Type B pancreatic cell (in vitro differentiated cells): ENCODE measurements at regions not wholly inside any gene's neighbourhood (a gene's known extent, or its start where the extent isn't known, plus 50 kb on each side); places are given as distances from the start of the nearest gene placed in this dataset.
"Not testable (repeated sequence)": the region's sequence is repeated elsewhere in the genome, so short reads cannot be mapped to it uniquely, and the experiment has no call there.

ENCODE experiments used
- DNase-seq: peaks from one replicate; pipeline ENCODE4 v3.0.0; 2021; ENCODE audit warnings: mixed read lengths; ENCODE audit not compliant: unreplicated experiment; ENCODE audit errors: extremely low spot score
- H3K27ac Mint-ChIP-seq: 2 replicates; pipeline ENCODE4 v1.8.0; 2021; ENCODE audit warnings: mild to moderate bottlenecking, mixed read lengths
- H3K27me3 Mint-ChIP-seq: 2 replicates; pipeline ENCODE4 v1.8.0; 2021; ENCODE audit warnings: mixed read lengths
- H3K36me3 Mint-ChIP-seq: 2 replicates; pipeline ENCODE4 v1.8.0; 2021; ENCODE audit warnings: mixed read lengths
- H3K4me1 Mint-ChIP-seq: one replicate; pipeline ENCODE4 v1.8.0; 2021; ENCODE audit warnings: mixed read lengths; ENCODE audit not compliant: unreplicated experiment
- H3K4me3 Mint-ChIP-seq: 2 replicates; pipeline ENCODE4 v1.8.0; 2021; ENCODE audit warnings: mild to moderate bottlenecking, mixed read lengths
- H3K9me3 Mint-ChIP-seq: 2 replicates; pipeline ENCODE4 v1.8.0; 2021; ENCODE audit warnings: mixed read lengths
- CTCF ChIP-seq: fragments of 200-600 bp; sonication (generic); conservative IDR thresholded peaks from 2 replicates; pipeline ENCODE4 v1.5.0; 2021; ENCODE audit warnings: antibody characterized with exemption, mild to moderate bottlenecking

- Mint-ChIP-seq H3K36me3 (no peaks in the 10 kb centered on the region), H3K4me1 (no peaks in the 10 kb centered on the region), H3K4me3 (no peak overlapping the region), H3K27me3 (peaks cover 3% of the 10 kb centered on the region), H3K9me3 (no peaks in the 10 kb centered on the region), H3K27ac (no peak overlapping the region)
- no peak for TF ChIP-seq CTCF
- DNase-seq = no peak
Measured at GRCh38 chr7:91749418-91749817, 131.1 kb downstream of the MTERF1 start.

GRCh38 chr7:91750091-91750490 lies 130.4 kb downstream of the MTERF1 start:
- TF ChIP-seq CTCF = no peak
- no peak overlapping the region for H3K27ac Mint-ChIP-seq
- no peak overlapping the region for H3K4me3 Mint-ChIP-seq
- H3K9me3 Mint-ChIP-seq = no peaks in the 10 kb centered on the region
- no peaks in the 10 kb centered on the region for H3K4me1 Mint-ChIP-seq
- H3K27me3 Mint-ChIP-seq = peaks cover 3% of the 10 kb centered on the region
- H3K36me3 Mint-ChIP-seq = no peaks in the 10 kb centered on the region
- no peak for DNase-seq

- no peak for DNase-seq
- H3K27ac Mint-ChIP-seq = no peak overlapping the region
- H3K4me3 Mint-ChIP-seq = no peak overlapping the region
- no peaks in the 10 kb centered on the region for H3K9me3 Mint-ChIP-seq
- H3K4me1 Mint-ChIP-seq = no peaks in the 10 kb centered on the region
- peaks cover 3% of the 10 kb centered on the region for H3K27me3 Mint-ChIP-seq
- no peak for TF ChIP-seq CTCF
- no peaks in the 10 kb centered on the region for H3K36me3 Mint-ChIP-seq
Measured at GRCh38 chr7:91752102-91752501, 128.4 kb downstream of the MTERF1 start.

- not testable (repeated sequence) for DNase-seq, H3K4me3 Mint-ChIP-seq, H3K36me3 Mint-ChIP-seq, H3K4me1 Mint-ChIP-seq, H3K27ac Mint-ChIP-seq, H3K9me3 Mint-ChIP-seq, H3K27me3 Mint-ChIP-seq
Measured at GRCh38 chr7:91754280-91754679, 126.2 kb downstream of the MTERF1 start.

GRCh38 chr7:91755121-91755520 lies 125.4 kb downstream of the MTERF1 start:
- H3K27me3 Mint-ChIP-seq, H3K9me3 Mint-ChIP-seq, H3K36me3 Mint-ChIP-seq, H3K4me3 Mint-ChIP-seq, DNase-seq, H3K4me1 Mint-ChIP-seq, H3K27ac Mint-ChIP-seq: not testable (repeated sequence)

- no peak overlapping the region for H3K27ac Mint-ChIP-seq
- no peak for TF ChIP-seq CTCF
- DNase-seq = no peak
Measured at GRCh38 chr7:91759205-91759863, 121.2 kb downstream of the MTERF1 start.

GRCh38 chr7:91767820-91768219 lies 112.7 kb downstream of the MTERF1 start:
- Mint-ChIP-seq H3K27me3 (peaks cover 3% of the 10 kb centered on the region), H3K4me1 (no peaks in the 10 kb centered on the region), H3K9me3 (peaks cover 3% of the 10 kb centered on the region), H3K36me3 (no peaks in the 10 kb centered on the region), H3K4me3 (no peak overlapping the region), H3K27ac (no peak overlapping the region)
- DNase-seq = no peak
- no peak for TF ChIP-seq CTCF

More at GRCh38 chr7:91759205-91759863, 121.2 kb downstream of the MTERF1 start:
- H3K36me3 Mint-ChIP-seq = no peaks in the 10 kb centered on the region
- no peaks in the 10 kb centered on the region for H3K27me3 Mint-ChIP-seq
- no peaks in the 10 kb centered on the region for H3K4me1 Mint-ChIP-seq
- peaks cover 4% of the 10 kb centered on the region for H3K9me3 Mint-ChIP-seq
- H3K4me3 Mint-ChIP-seq = no peak overlapping the region
